ENCODE measurements at regions not wholly inside any gene's neighbourhood (a gene's known extent, or its start where the extent isn't known, plus 50 kb on each side); places are given as distances from the start of the nearest gene placed in this dataset.

- no peak overlapping the region for H3K9ac ChIP-seq
- no peak overlapping the region for H3K27ac ChIP-seq
- H2AFZ ChIP-seq (replicated peaks) = no peak overlapping the region
- H3K36me3 ChIP-seq = no peaks in the 10 kb centered on the region
- H4K20me1 ChIP-seq (ENCODE audit: low read depth) = no peaks in the 10 kb centered on the region
- no peak overlapping the region for H3K4me2 ChIP-seq
- H3K27me3 ChIP-seq = no peaks in the 10 kb centered on the region
- no peaks in the 10 kb centered on the region for H3K9me3 ChIP-seq (ENCODE audit: low read depth)
- peaks cover 2% of the 10 kb centered on the region for H3K27me3 Mint-ChIP-seq (ENCODE audit: insufficient read depth, low read depth)
- H3K4me1 Mint-ChIP-seq = no peaks in the 10 kb centered on the region
- H3K4me1 ChIP-seq = no peaks in the 10 kb centered on the region
- H3K79me2 ChIP-seq (ENCODE audit: low read depth) = no peaks in the 10 kb centered on the region
- DNase-seq (ENCODE audit: low spot score) = no peak
- no peaks in the 10 kb centered on the region for H3K9me3 Mint-ChIP-seq
- H3K4me3 ChIP-seq = no peak overlapping the region
- TF ChIP-seq EZH2phosphoT487 (IDR thresholded peaks at IDR 0.05) (no peak), CTCF (IDR thresholded peaks at IDR 0.05) (no peak), EZH2 (IDR thresholded peaks at IDR 0.05) (no peak)
- H3K27ac Mint-ChIP-seq = no peak overlapping the region
- H3F3A ChIP-seq (ENCODE audit: low read depth) = no peaks in the 10 kb centered on the region
- H3K4me3 Mint-ChIP-seq = no peak overlapping the region
- no peaks in the 10 kb centered on the region for H3K36me3 Mint-ChIP-seq
Measured at GRCh38 chr4:156476359-156476758, 495.2 kb downstream of the PDGFC start.

- Histone ChIP-seq H3K4me3 (no peak overlapping the region), H3K9me3 (ENCODE audit: low read depth) (no peaks in the 10 kb centered on the region), H2AFZ (replicated peaks) (no peak overlapping the region), H3K9ac (no peak overlapping the region), H3F3A (ENCODE audit: low read depth) (no peaks in the 10 kb centered on the region), H3K4me1 (no peaks in the 10 kb centered on the region), H3K27me3 (no peaks in the 10 kb centered on the region), H3K4me2 (no peak overlapping the region), H3K36me3 (no peaks in the 10 kb centered on the region), H4K20me1 (ENCODE audit: low read depth) (no peaks in the 10 kb centered on the region), H3K27ac (no peak overlapping the region), H3K79me2 (ENCODE audit: low read depth) (no peaks in the 10 kb centered on the region)
- Mint-ChIP-seq H3K9me3 (no peaks in the 10 kb centered on the region), H3K27ac (no peak overlapping the region), H3K36me3 (no peaks in the 10 kb centered on the region), H3K4me1 (peaks cover 6% of the 10 kb centered on the region), H3K27me3 (ENCODE audit: insufficient read depth, low read depth) (peaks cover 2% of the 10 kb centered on the region), H3K4me3 (no peak overlapping the region)
- TF ChIP-seq CTCF (IDR thresholded peaks at IDR 0.05) (peak; percentile 53), EZH2phosphoT487 (IDR thresholded peaks at IDR 0.05) (no peak)
- DNase-seq (ENCODE audit: low spot score) = peak; percentile 11
Measured at GRCh38 chr4:156475322-156475721, 496.3 kb downstream of the PDGFC start.

- Mint-ChIP-seq H3K36me3 (no peaks in the 10 kb centered on the region), H3K9me3 (no peaks in the 10 kb centered on the region), H3K4me3 (no peak overlapping the region), H3K27ac (no peak overlapping the region), H3K27me3 (ENCODE audit: insufficient read depth, low read depth) (peaks cover 2% of the 10 kb centered on the region), H3K4me1 (peaks cover 6% of the 10 kb centered on the region)
- Histone ChIP-seq H3K27ac (no peak overlapping the region), H3K36me3 (no peaks in the 10 kb centered on the region), H3K4me2 (no peak overlapping the region), H3K79me2 (ENCODE audit: low read depth) (no peaks in the 10 kb centered on the region), H3K9ac (no peak overlapping the region), H3K4me1 (no peaks in the 10 kb centered on the region), H2AFZ (replicated peaks) (no peak overlapping the region), H3F3A (ENCODE audit: low read depth) (no peaks in the 10 kb centered on the region), H3K4me3 (no peak overlapping the region), H4K20me1 (ENCODE audit: low read depth) (no peaks in the 10 kb centered on the region), H3K9me3 (ENCODE audit: low read depth) (no peaks in the 10 kb centered on the region), H3K27me3 (no peaks in the 10 kb centered on the region)
- no peak for DNase-seq (ENCODE audit: low spot score)
- TF ChIP-seq EZH2 (IDR thresholded peaks at IDR 0.05) = no peak
- no peak for TF ChIP-seq CTCF (IDR thresholded peaks at IDR 0.05)
- no peak for TF ChIP-seq EZH2phosphoT487 (IDR thresholded peaks at IDR 0.05)
Measured at GRCh38 chr4:156473151-156473550, 498.4 kb downstream of the PDGFC start.

GRCh38 chr4:156472624-156473023, 499.0 kb downstream of the PDGFC start:
- peaks cover 6% of the 10 kb centered on the region for H3K4me1 Mint-ChIP-seq
- Histone ChIP-seq H3K79me2 (ENCODE audit: low read depth) (no peaks in the 10 kb centered on the region), H3K4me3 (no peak overlapping the region), H4K20me1 (ENCODE audit: low read depth) (no peaks in the 10 kb centered on the region), H2AFZ (replicated peaks) (no peak overlapping the region), H3K9me3 (ENCODE audit: low read depth) (no peaks in the 10 kb centered on the region), H3K36me3 (no peaks in the 10 kb centered on the region), H3K4me2 (no peak overlapping the region), H3K27ac (no peak overlapping the region), H3F3A (ENCODE audit: low read depth) (no peaks in the 10 kb centered on the region), H3K4me1 (no peaks in the 10 kb centered on the region), H3K9ac (no peak overlapping the region), H3K27me3 (no peaks in the 10 kb centered on the region)
- no peak for TF ChIP-seq EZH2 (IDR thresholded peaks at IDR 0.05)
- TF ChIP-seq CTCF (IDR thresholded peaks at IDR 0.05) = no peak
- no peak for TF ChIP-seq EZH2phosphoT487 (IDR thresholded peaks at IDR 0.05)
- no peaks in the 10 kb centered on the region for H3K36me3 Mint-ChIP-seq
- no peak for DNase-seq (ENCODE audit: low spot score)
- H3K27me3 Mint-ChIP-seq (ENCODE audit: insufficient read depth, low read depth) = peaks cover 2% of the 10 kb centered on the region
- no peak overlapping the region for H3K4me3 Mint-ChIP-seq
- no peak overlapping the region for H3K27ac Mint-ChIP-seq
- no peaks in the 10 kb centered on the region for H3K9me3 Mint-ChIP-seq

All from neural progenitor cell (in vitro differentiated cells).